ENCODE measurements at regions not wholly inside any gene's neighbourhood (a gene's known extent, or its start where the extent isn't known, plus 50 kb on each side); places are given as distances from the start of the nearest gene placed in this dataset.

GRCh38 chr11:116336540-116336939 lies 436.2 kb downstream of the BUD13 start:
- TF ChIP-seq, protein P1, sequence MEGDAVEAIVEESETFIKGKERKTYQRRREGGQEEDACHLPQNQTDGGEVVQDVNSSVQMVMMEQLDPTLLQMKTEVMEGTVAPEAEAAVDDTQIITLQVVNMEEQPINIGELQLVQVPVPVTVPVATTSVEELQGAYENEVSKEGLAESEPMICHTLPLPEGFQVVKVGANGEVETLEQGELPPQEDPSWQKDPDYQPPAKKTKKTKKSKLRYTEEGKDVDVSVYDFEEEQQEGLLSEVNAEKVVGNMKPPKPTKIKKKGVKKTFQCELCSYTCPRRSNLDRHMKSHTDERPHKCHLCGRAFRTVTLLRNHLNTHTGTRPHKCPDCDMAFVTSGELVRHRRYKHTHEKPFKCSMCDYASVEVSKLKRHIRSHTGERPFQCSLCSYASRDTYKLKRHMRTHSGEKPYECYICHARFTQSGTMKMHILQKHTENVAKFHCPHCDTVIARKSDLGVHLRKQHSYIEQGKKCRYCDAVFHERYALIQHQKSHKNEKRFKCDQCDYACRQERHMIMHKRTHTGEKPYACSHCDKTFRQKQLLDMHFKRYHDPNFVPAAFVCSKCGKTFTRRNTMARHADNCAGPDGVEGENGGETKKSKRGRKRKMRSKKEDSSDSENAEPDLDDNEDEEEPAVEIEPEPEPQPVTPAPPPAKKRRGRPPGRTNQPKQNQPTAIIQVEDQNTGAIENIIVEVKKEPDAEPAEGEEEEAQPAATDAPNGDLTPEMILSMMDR (IDR thresholded peaks at IDR 0.05 in 4 of 5, conservative IDR thresholded peaks at IDR 0.05 in 1 of 5): no peak
- TF ChIP-seq POLR2A (IDR thresholded peaks at IDR 0.05): no peak

Data from gastrocnemius medialis (tissue), 4 donors.